ENCODE measurements at regions not wholly inside any gene's neighbourhood (a gene's known extent, or its start where the extent isn't known, plus 50 kb on each side); places are given as distances from the start of the nearest gene placed in this dataset.
"Not testable (repeated sequence)": the region's sequence is repeated elsewhere in the genome, so short reads cannot be mapped to it uniquely, and the experiment has no call there.

- DNase-seq = no peak
Observed at GRCh38 chr22:49361164-49361563, 466.5 kb downstream of the BRD1 start.

- DNase-seq = no peak
Observed at GRCh38 chr22:49360746-49361145, 466.9 kb downstream of the BRD1 start.

GRCh38 chr22:49359076-49359475, 468.6 kb downstream of the BRD1 start:
- DNase-seq = no peak

GRCh38 chr22:49357661-49358440, 469.8 kb downstream of the BRD1 start:
- no peak for DNase-seq

- no peak for DNase-seq
Observed at GRCh38 chr22:49356428-49356827, 471.2 kb downstream of the BRD1 start.

GRCh38 chr22:49355211-49355920, 472.3 kb downstream of the BRD1 start:
- no peak for DNase-seq

GRCh38 chr22:49354516-49355210, 473.0 kb downstream of the BRD1 start:
- no peak for DNase-seq

GRCh38 chr22:49353235-49353634, 474.4 kb downstream of the BRD1 start:
- no peak for DNase-seq

- no peak for DNase-seq
Observed at GRCh38 chr22:49352361-49353169, 475.1 kb downstream of the BRD1 start.

- no peak for DNase-seq
Observed at GRCh38 chr22:49351761-49352227, 475.9 kb downstream of the BRD1 start.

GRCh38 chr22:49350441-49351121, 477.1 kb downstream of the BRD1 start:
- no peak for DNase-seq

- DNase-seq = no peak
Observed at GRCh38 chr22:49349841-49350381, 477.8 kb downstream of the BRD1 start.

- no peak for DNase-seq
Observed at GRCh38 chr22:49349181-49349835, 478.4 kb downstream of the BRD1 start.

GRCh38 chr22:49348631-49349030, 479.0 kb downstream of the BRD1 start:
- DNase-seq = no peak

- DNase-seq = no peak
Observed at GRCh38 chr22:49347376-49347775, 480.3 kb downstream of the BRD1 start.

GRCh38 chr22:49345896-49346295, 481.8 kb downstream of the BRD1 start:
- no peak for DNase-seq

GRCh38 chr22:49344656-49345055, 483.0 kb downstream of the BRD1 start:
- no peak for DNase-seq

GRCh38 chr22:49344161-49344560, 483.5 kb downstream of the BRD1 start:
- DNase-seq = no peak

- DNase-seq = no peak
Observed at GRCh38 chr22:49340406-49340805, 487.3 kb downstream of the BRD1 start.

- DNase-seq = not testable (repeated sequence)
Observed at GRCh38 chr22:49336483-49336882, 491.2 kb downstream of the BRD1 start.

GRCh38 chr22:49334976-49335375, 492.7 kb downstream of the BRD1 start:
- DNase-seq = no peak

All from CD4-positive, alpha-beta T cell treated with Interleukin-21 for 1 hour (primary cell).